SK-N-SH treated with all-trans-retinoic acid at 6 μM for 48 hours (cell line): ENCODE measurements at regions not wholly inside any gene's neighbourhood (a gene's known extent, or its start where the extent isn't known, plus 50 kb on each side); places are given as distances from the start of the nearest gene placed in this dataset.

Source experiments
- CREB5 ChIP-seq: fragments of 250-450 bp; sonication (Bioruptor Pico); IDR thresholded peaks from 2 replicates; pipeline ENCODE4 v1.5.1; 2020; ENCODE audit warnings: low read depth, mild to moderate bottlenecking, moderate library complexity
- OSR1 ChIP-seq: fragments of 250-450 bp; sonication (Bioruptor Pico); IDR thresholded peaks from 2 replicates; pipeline ENCODE4 v1.8.0; 2022; ENCODE audit warnings: moderate library complexity, mild to moderate bottlenecking, inconsistent platforms
- PATZ1 ChIP-seq: fragments of 250-450 bp; sonication (Bioruptor Pico); IDR thresholded peaks from 2 replicates; pipeline ENCODE4 v1.8.0; 2020; ENCODE audit warnings: mild to moderate bottlenecking, moderate library complexity, borderline replicate concordance
- ZFP30 ChIP-seq: fragments of 450-650 bp; formaldehyde crosslinking; IDR thresholded peaks from 2 replicates; pipeline ENCODE4 v1.5.0; 2022; ENCODE audit warnings: mild to moderate bottlenecking, moderate library complexity
- ZNF565 ChIP-seq: fragments of 450-650 bp; formaldehyde crosslinking; conservative IDR thresholded peaks from 2 replicates; pipeline ENCODE4 v1.5.0; 2020; ENCODE audit warnings: low read depth, mild to moderate bottlenecking, moderate library complexity

DNA sequence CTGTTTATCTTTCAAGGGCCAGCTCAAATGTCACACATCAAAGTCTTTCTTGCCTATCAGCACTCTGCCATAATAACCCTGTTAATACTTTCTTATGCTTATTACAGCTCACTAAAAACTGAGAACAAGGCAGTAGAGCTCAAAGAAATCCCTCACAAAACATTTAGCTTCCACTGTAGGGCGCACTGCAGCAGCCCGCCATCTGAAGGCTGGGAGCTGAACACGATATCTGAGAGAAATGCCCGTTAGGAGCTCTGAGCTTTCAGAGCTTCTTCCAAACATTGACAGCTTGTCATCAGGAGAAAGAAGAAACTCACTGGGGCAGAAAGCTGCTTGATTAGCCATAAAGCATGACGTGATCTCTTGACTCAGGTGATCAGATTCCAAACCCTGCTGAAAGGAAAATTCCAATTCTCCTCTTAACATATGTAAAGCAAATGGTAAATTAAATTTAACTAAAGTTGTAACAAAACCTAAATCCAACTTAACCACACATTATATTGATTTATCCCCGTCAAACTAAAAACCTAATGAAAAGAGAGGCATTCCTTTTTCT, 175.7 kb downstream of the C12orf50 start:
- TF ChIP-seq CREB5 (no peak), OSR1 (CRISPR knock-in tag) (no peak), PATZ1 (CRISPR knock-in tag) (no peak), ZNF565 (no peak), ZFP30 (no peak)
